ENCODE measurements at regions not wholly inside any gene's neighbourhood (a gene's known extent, or its start where the extent isn't known, plus 50 kb on each side); places are given as distances from the start of the nearest gene placed in this dataset.

- Histone ChIP-seq H3K9me3 (no peaks in the 10 kb centered on the region), H3K4me3 (no peak overlapping the region), H3K36me3 (no peaks in the 10 kb centered on the region), H3K27me3 (no peaks in the 10 kb centered on the region)
- DNase-seq, result peak; percentile 38
Observed at GRCh38 chr9:119094086-119094485, 275.1 kb downstream of the BRINP1 start.

- no peaks in the 10 kb centered on the region for H3K36me3 ChIP-seq
- H3K27me3 ChIP-seq, result no peaks in the 10 kb centered on the region
- no peak overlapping the region for H3K4me3 ChIP-seq
- H3K9me3 ChIP-seq, result no peaks in the 10 kb centered on the region
- DNase-seq, result no peak
Observed at GRCh38 chr9:119095072-119095471, 274.2 kb downstream of the BRINP1 start.

GRCh38 chr9:119101048-119101447 is 268.2 kb downstream of the BRINP1 start:
- H3K4me3 ChIP-seq, result no peak overlapping the region
- H3K9me3 ChIP-seq, result no peaks in the 10 kb centered on the region
- no peaks in the 10 kb centered on the region for H3K27me3 ChIP-seq
- no peak for DNase-seq
- no peaks in the 10 kb centered on the region for H3K36me3 ChIP-seq

GRCh38 chr9:119114681-119115080 is 254.6 kb downstream of the BRINP1 start:
- Histone ChIP-seq H3K4me3 (no peak overlapping the region), H3K9me3 (no peaks in the 10 kb centered on the region), H3K27me3 (no peaks in the 10 kb centered on the region), H3K36me3 (no peaks in the 10 kb centered on the region)
- DNase-seq, result no peak
